Prostate gland (tissue), 2 donors: ENCODE measurements at regions not wholly inside any gene's neighbourhood (a gene's known extent, or its start where the extent isn't known, plus 50 kb on each side); places are given as distances from the start of the nearest gene placed in this dataset.

ENCODE experiments used
- CTCF ChIP-seq, 4 experiments: fragments of 200-600 bp in 2 of 4; fragments of 450-650 bp in 2 of 4; sonication (generic) in 2 of 4; IDR thresholded peaks; 1 replicate in 3 of 4; 2 replicates in 1 of 4; pipeline ENCODE4 v1.5.1; 2016 to 2019; ENCODE audit warnings: antibody characterized with exemption in 4 of 4, mild to moderate bottlenecking in 2 of 4, moderate library complexity in 2 of 4
- POLR2A ChIP-seq: fragments of 450-650 bp; IDR thresholded peaks from one replicate; pipeline ENCODE4 v1.6.1; 2016; ENCODE audit warnings: antibody characterized with exemption, mild to moderate bottlenecking
- POLR2AphosphoS5 ChIP-seq: sonication (generic); formaldehyde crosslinking; IDR thresholded peaks from one replicate; pipeline ENCODE4 v1.6.1; 2017; ENCODE audit warnings: antibody characterized with exemption

DNA sequence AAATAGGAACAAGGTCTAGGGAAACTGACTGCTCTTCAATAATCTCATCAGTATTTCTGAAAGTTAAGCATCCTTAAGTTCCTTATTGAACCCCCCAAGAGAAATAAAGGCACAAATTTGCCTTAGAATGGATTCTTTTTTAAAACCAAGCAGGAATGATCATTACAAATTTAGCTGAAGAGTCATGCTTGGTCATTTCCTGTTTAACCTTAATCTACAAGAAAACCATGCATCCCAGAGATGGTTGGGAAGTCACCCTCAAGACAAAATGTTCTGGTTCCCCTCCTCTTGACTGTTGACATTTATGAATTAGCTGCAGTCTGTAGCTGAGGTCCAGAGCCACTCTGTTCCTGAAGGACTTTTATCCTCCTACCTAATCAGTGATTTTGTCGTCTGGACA is 291.8 kb upstream of the G2E3 start:
- TF ChIP-seq CTCF (IDR thresholded peaks at IDR 0.05) (no peak), POLR2A (no peak), POLR2AphosphoS5 (no peak)
